Adrenal gland (tissue), 9 donors: ENCODE measurements at regions not wholly inside any gene's neighbourhood (a gene's known extent, or its start where the extent isn't known, plus 50 kb on each side); places are given as distances from the start of the nearest gene placed in this dataset.

Experiments
- DNase-seq, 7 donors: peaks; one replicate each; pipeline ENCODE4 v3.0.0-alpha.2; 2019 to 2020
- H3K27ac ChIP-seq, 5 donors: fragments of 200-600 bp; sonication (generic) in 4 of 5; 1 replicate in 3 of 5; 2 replicates in 2 of 5; pipeline versions ENCODE4 v1.5.1 to v1.8.0; 2016 to 2020; ENCODE audit warnings: mild to moderate bottlenecking in 1 of 5
- H3K27me3 ChIP-seq: fragments of 200-600 bp; 2 replicates; pipeline ENCODE4 v1.8.0; 2021
- H3K36me3 ChIP-seq, 2 donors: fragments of 200-600 bp; replicated peaks in 1 of 2; 1 replicate in 1 of 2; 2 replicates in 1 of 2; pipeline versions ENCODE4 v1.5.1 to v1.8.0; 2018 to 2022
- H3K4me1 ChIP-seq, 2 donors: fragments of 200-600 bp; replicated peaks in 1 of 2; 1 replicate in 1 of 2; 2 replicates in 1 of 2; pipeline versions ENCODE4 v1.5.1 to v1.8.0; 2018 to 2021
- H3K4me3 ChIP-seq, 4 donors: fragments of 200-600 bp; sonication (generic) in 3 of 4; one replicate each; pipeline ENCODE4 v1.5.1; 2016 to 2018
- H3K9me3 ChIP-seq, 3 donors: fragments of 200-600 bp; sonication (generic) in 1 of 3; replicated peaks in 1 of 3; 1 replicate in 2 of 3; 2 replicates in 1 of 3; pipeline versions ENCODE4 v1.5.1 to v1.8.0; 2016 to 2021
- CTCF ChIP-seq, 6 experiments: fragments of 450-650 bp in 4 of 6; fragments of 200-600 bp in 2 of 6; sonication (generic) in 1 of 6; IDR thresholded peaks; 1 replicate in 5 of 6; 2 replicates in 1 of 6; pipeline versions ENCODE4 v1.5.1 to v1.8.0; 2016 to 2021; ENCODE audit warnings: antibody characterized with exemption in 6 of 6, mild to moderate bottlenecking in 2 of 6, moderate library complexity in 1 of 6
- POLR2A ChIP-seq, 2 donors: fragments of 450-650 bp; IDR thresholded peaks; one replicate each; pipeline ENCODE4 v1.6.1; 2017; ENCODE audit warnings: antibody characterized with exemption in 2 of 2, mild to moderate bottlenecking in 2 of 2, moderate library complexity in 1 of 2
- WGBS, 4 donors: extraction: QIAGEN DNeasy Blood & Tissue Kit in 2 of 4; methylation state at CpG; one replicate each; pipeline versions ENCODE4 v1.1.5 to v1.1.7; 2013 to 2017; 5-methylcytosine and 5-hydroxymethylcytosine counted together
- intact Hi-C, 2 donors: fragments of 100-400 bp; cut with DNase I; formaldehyde crosslinking; loops; one replicate each; pipeline versions ENCODE4 v1.14.1 to v1.15.0; 2022 to 2023
- donor health status: healthy with polysubstance abuse.
- donor health status: Bipolar disorder and iron deficiency.
- donor health status: DM: yes; HTN: yes; CAD: no.
- donor health status: DM: no; HTN: no; CAD: no.
- donor health status: DM: no; HTN: no; CAD: no.

GRCh38 chr1:234914606-234915290 lies 213.9 kb downstream of the TOMM20 start:
- TF ChIP-seq POLR2A (IDR thresholded peaks at IDR 0.05): no peak
- no peak for TF ChIP-seq CTCF (IDR thresholded peaks at IDR 0.05)
- Histone ChIP-seq H3K4me3 (no peak overlapping the region), H3K36me3 (no peaks in the 10 kb centered on the region), H3K4me1 (peaks cover 7 to 21% of the 10 kb centered on the region in 2 donors), H3K27ac (no peak overlapping the region), H3K27me3 (no peaks in the 10 kb centered on the region), H3K9me3 (no peaks in the 10 kb centered on the region)
- peak in 2 of 7 donors; percentile 9 to 45 for DNase-seq
- 93 to 98% (median 96%) methylated on average over 9 to 12 of the region's 12 CpGs for WGBS, 4 donors
- intact Hi-C loops: no loop called here

- TF ChIP-seq CTCF (IDR thresholded peaks at IDR 0.05) (no peak), POLR2A (IDR thresholded peaks at IDR 0.05) (no peak)
- Histone ChIP-seq H3K27ac (no peak overlapping the region), H3K36me3 (no peaks in the 10 kb centered on the region), H3K4me3 (no peak overlapping the region), H3K9me3 (no peaks in the 10 kb centered on the region), H3K4me1 (peaks cover 5 to 11% of the 10 kb centered on the region in 2 donors), H3K27me3 (no peaks in the 10 kb centered on the region)
- DNase-seq: peak in 2 of 7 donors; percentile 9 to 39
- 88 to 94% (median 91%) methylated on average over 10 to 11 of the region's 11 CpGs for WGBS, 4 donors
- intact Hi-C loops: no loop called here
Observed at GRCh38 chr1:234913771-234914170, 214.9 kb downstream of the TOMM20 start.

- TF ChIP-seq POLR2A (IDR thresholded peaks at IDR 0.05) (no peak), CTCF (IDR thresholded peaks at IDR 0.05) (no peak)
- DNase-seq: peak in 2 of 7 donors; percentile 10 to 29
- H3K27me3 ChIP-seq: no peaks in the 10 kb centered on the region
- WGBS, 4 donors: 73 to 87% (median 79%) methylated on average over 8 of the region's 8 CpGs
- H3K36me3 ChIP-seq: no peaks in the 10 kb centered on the region
- peak overlapping the region in 1 of 5 donors; percentile 65 for H3K27ac ChIP-seq
- no peaks in the 10 kb centered on the region for H3K9me3 ChIP-seq
- no peak overlapping the region for H3K4me3 ChIP-seq
- H3K4me1 ChIP-seq: peaks cover under 1 to 6% of the 10 kb centered on the region in 2 donors
- intact Hi-C loops: no loop called here
Observed at GRCh38 chr1:234913278-234913649, 215.4 kb downstream of the TOMM20 start.

- no peak for DNase-seq
- Histone ChIP-seq H3K9me3 (no peaks in the 10 kb centered on the region), H3K27ac (peak overlapping the region in 1 of 5 donors; percentile 65), H3K27me3 (no peaks in the 10 kb centered on the region), H3K4me1 (peaks cover 0 to under 1% of the 10 kb centered on the region in 2 donors), H3K4me3 (no peak overlapping the region), H3K36me3 (no peaks in the 10 kb centered on the region)
- no peak for TF ChIP-seq CTCF (IDR thresholded peaks at IDR 0.05)
- no peak for TF ChIP-seq POLR2A (IDR thresholded peaks at IDR 0.05)
- intact Hi-C loops: no loop called here
- WGBS, 4 donors: 73 to 90% (median 80%) methylated on average over 5 to 9 of the region's 9 CpGs
Observed at GRCh38 chr1:234912548-234913277, 215.9 kb downstream of the TOMM20 start.
